ENCODE measurements at regions not wholly inside any gene's neighbourhood (a gene's known extent, or its start where the extent isn't known, plus 50 kb on each side); places are given as distances from the start of the nearest gene placed in this dataset.
"Not testable (repeated sequence)": the region's sequence is repeated elsewhere in the genome, so short reads cannot be mapped to it uniquely, and the experiment has no call there.

GRCh38 chr3:139131951-139132350, 87.3 kb upstream of the PRR23C start:
- no peak for DNase-seq (ENCODE audit: extremely low read depth, low read depth, low spot score)

GRCh38 chr3:139132976-139133375, 88.3 kb upstream of the PRR23C start:
- DNase-seq (ENCODE audit: extremely low read depth, low read depth, low spot score), result no peak

- no peak for DNase-seq (ENCODE audit: extremely low read depth, low read depth, low spot score)
Measured at GRCh38 chr3:139134678-139135372, 90.1 kb upstream of the PRR23C start.

GRCh38 chr3:139135657-139136056, 91.0 kb upstream of the PRR23C start:
- no peak for DNase-seq (ENCODE audit: extremely low read depth, low read depth, low spot score)

- no peak for DNase-seq (ENCODE audit: extremely low read depth, low read depth, low spot score)
Measured at GRCh38 chr3:139136469-139137202, 91.9 kb upstream of the PRR23C start.

GRCh38 chr3:139140553-139140952, 95.9 kb upstream of the PRR23C start:
- DNase-seq (ENCODE audit: extremely low read depth, low read depth, low spot score), result no peak

GRCh38 chr3:139145980-139146379, 101.3 kb upstream of the PRR23C start:
- not testable (repeated sequence) for DNase-seq (ENCODE audit: extremely low read depth, low read depth, low spot score)

GRCh38 chr3:139151530-139151929, 106.8 kb upstream of the PRR23C start:
- DNase-seq (ENCODE audit: extremely low read depth, low read depth, low spot score), result no peak

GRCh38 chr3:139153434-139153833, 108.7 kb upstream of the PRR23C start:
- DNase-seq (ENCODE audit: extremely low read depth, low read depth, low spot score), result not testable (repeated sequence)

- DNase-seq (ENCODE audit: extremely low read depth, low read depth, low spot score), result no peak
Measured at GRCh38 chr3:139157161-139157932, 112.7 kb upstream of the PRR23C start.

- no peak for DNase-seq (ENCODE audit: extremely low read depth, low read depth, low spot score)
Measured at GRCh38 chr3:139159356-139159755, 114.7 kb upstream of the PRR23C start.

GRCh38 chr3:139173372-139174108, 128.8 kb upstream of the PRR23C start:
- DNase-seq (ENCODE audit: extremely low read depth, low read depth, low spot score), result no peak

- DNase-seq (ENCODE audit: extremely low read depth, low read depth, low spot score), result no peak
Measured at GRCh38 chr3:139180489-139180888, 135.8 kb upstream of the PRR23C start.

GRCh38 chr3:139182143-139182542, 137.5 kb upstream of the PRR23C start:
- DNase-seq (ENCODE audit: extremely low read depth, low read depth, low spot score), result no peak

- DNase-seq (ENCODE audit: extremely low read depth, low read depth, low spot score), result no peak
Measured at GRCh38 chr3:139182598-139182997, 137.9 kb upstream of the PRR23C start.

- DNase-seq (ENCODE audit: extremely low read depth, low read depth, low spot score), result no peak
Measured at GRCh38 chr3:139185527-139185926, 140.8 kb upstream of the PRR23C start.

GRCh38 chr3:139187154-139187553, 142.5 kb upstream of the PRR23C start:
- DNase-seq (ENCODE audit: extremely low read depth, low read depth, low spot score), result no peak

- no peak for DNase-seq (ENCODE audit: extremely low read depth, low read depth, low spot score)
Measured at GRCh38 chr3:139187648-139188047, 143.0 kb upstream of the PRR23C start.

- no peak for DNase-seq (ENCODE audit: extremely low read depth, low read depth, low spot score)
Measured at GRCh38 chr3:139189943-139190342, 145.3 kb upstream of the PRR23C start.

- DNase-seq (ENCODE audit: extremely low read depth, low read depth, low spot score), result not testable (repeated sequence)
Measured at GRCh38 chr3:139194421-139194820, 149.4 kb upstream of the MRPS22 start.

GRCh38 chr3:139196146-139196545, 147.7 kb upstream of the MRPS22 start:
- not testable (repeated sequence) for DNase-seq (ENCODE audit: extremely low read depth, low read depth, low spot score)
